ENCODE measurements at regions not wholly inside any gene's neighbourhood (a gene's known extent, or its start where the extent isn't known, plus 50 kb on each side); places are given as distances from the start of the nearest gene placed in this dataset.

- TF ChIP-seq EZH2 (IDR thresholded peaks at IDR 0.05) = no peak
- no peak for TF ChIP-seq CTCF (IDR thresholded peaks at IDR 0.05)
- TF ChIP-seq EZH2phosphoT487 (IDR thresholded peaks at IDR 0.05) = no peak
Observed at GRCh38 chr15:99911816-99912215, 178.6 kb upstream of the LYSMD4 start.

Data from neural progenitor cell (in vitro differentiated cells).